Uterus (tissue), 2 donors: ENCODE measurements at regions not wholly inside any gene's neighbourhood (a gene's known extent, or its start where the extent isn't known, plus 50 kb on each side); places are given as distances from the start of the nearest gene placed in this dataset.

Experiments
- CTCF ChIP-seq, 4 experiments: fragments of 200-600 bp in 2 of 4; fragments of 450-650 bp in 2 of 4; sonication (generic) in 2 of 4; IDR thresholded peaks; one replicate each; pipeline ENCODE4 v1.5.1; 2016 to 2019; ENCODE audit warnings: antibody characterized with exemption in 4 of 4, mild to moderate bottlenecking in 2 of 4, moderate library complexity in 1 of 4
- POLR2A ChIP-seq, 2 donors: fragments of 450-650 bp; IDR thresholded peaks; one replicate each; pipeline ENCODE4 v1.6.1; 2016; ENCODE audit warnings: antibody characterized with exemption in 2 of 2, mild to moderate bottlenecking in 1 of 2, moderate library complexity in 1 of 2

- TF ChIP-seq POLR2A (IDR thresholded peaks at IDR 0.05) = no peak
- TF ChIP-seq CTCF (IDR thresholded peaks at IDR 0.05) = no peak
Measured at GRCh38 chr5:86999951-87000350, 267.7 kb upstream of the RASA1 start.
